HG02885 (cell line): ENCODE measurements at regions not wholly inside any gene's neighbourhood (a gene's known extent, or its start where the extent isn't known, plus 50 kb on each side); places are given as distances from the start of the nearest gene placed in this dataset.
"Not testable (repeated sequence)": the region's sequence is repeated elsewhere in the genome, so short reads cannot be mapped to it uniquely, and the experiment has no call there.

ENCODE experiments used
- ATAC-seq: cut with Tn5 transposase; IDR thresholded peaks from one replicate; pipeline ENCODE4 v1.9.1; 2021; ENCODE audit warnings: mild to moderate bottlenecking; ENCODE audit not compliant: unreplicated experiment, poor library complexity

- no peak for ATAC-seq
Measured at GRCh38 chr6:113050010-113050858, 703.1 kb downstream of the RFPL4B start.

- ATAC-seq = no peak
Measured at GRCh38 chr6:113050979-113051378, 703.8 kb downstream of the RFPL4B start.

GRCh38 chr6:113052506-113052905 is 705.4 kb downstream of the RFPL4B start:
- ATAC-seq = no peak

- ATAC-seq = no peak
Measured at GRCh38 chr6:113055061-113055460, 707.9 kb downstream of the RFPL4B start.

- ATAC-seq = no peak
Measured at GRCh38 chr6:113055998-113056397, 708.9 kb downstream of the RFPL4B start.

GRCh38 chr6:113057567-113058053 is 710.5 kb downstream of the RFPL4B start:
- ATAC-seq = no peak

- no peak for ATAC-seq
Measured at GRCh38 chr6:113060664-113061063, 713.5 kb downstream of the RFPL4B start.

- no peak for ATAC-seq
Measured at GRCh38 chr6:113065611-113066010, 718.5 kb downstream of the RFPL4B start.

- ATAC-seq = no peak
Measured at GRCh38 chr6:113067612-113068275, 720.6 kb downstream of the RFPL4B start.

- no peak for ATAC-seq
Measured at GRCh38 chr6:113068570-113068969, 721.4 kb downstream of the RFPL4B start.

GRCh38 chr6:113070681-113071080 is 723.6 kb downstream of the RFPL4B start:
- ATAC-seq = not testable (repeated sequence)

GRCh38 chr6:113073611-113074191 is 726.6 kb downstream of the RFPL4B start:
- no peak for ATAC-seq

- ATAC-seq = no peak
Measured at GRCh38 chr6:113076116-113076515, 729.0 kb downstream of the RFPL4B start.

- ATAC-seq = no peak
Measured at GRCh38 chr6:113076816-113077215, 729.7 kb downstream of the RFPL4B start.

GRCh38 chr6:113077794-113078193 is 730.7 kb downstream of the RFPL4B start:
- no peak for ATAC-seq

GRCh38 chr6:113078791-113079190 is 731.7 kb downstream of the RFPL4B start:
- ATAC-seq = no peak

- ATAC-seq = no peak
Measured at GRCh38 chr6:113082745-113083144, 735.6 kb downstream of the RFPL4B start.

GRCh38 chr6:113083947-113084346 is 736.8 kb downstream of the RFPL4B start:
- no peak for ATAC-seq

- ATAC-seq = no peak
Measured at GRCh38 chr6:113089056-113089455, 741.9 kb downstream of the RFPL4B start.

- ATAC-seq = no peak
Measured at GRCh38 chr6:113092795-113093194, 745.7 kb downstream of the RFPL4B start.

GRCh38 chr6:113094779-113095178 is 747.6 kb downstream of the RFPL4B start:
- ATAC-seq = no peak
